ENCODE measurements at regions not wholly inside any gene's neighbourhood (a gene's known extent, or its start where the extent isn't known, plus 50 kb on each side); places are given as distances from the start of the nearest gene placed in this dataset.

GRCh38 chr3:159634483-159634882 is 354.2 kb upstream of the IL12A start:
- no peak overlapping the region for H3K4me3 ChIP-seq (ENCODE audit: low read depth, low read length)
- TF ChIP-seq CTCF (IDR thresholded peaks at IDR 0.05; ENCODE audit: insufficient read depth, low read depth, low read length): no peak
- no peak for DNase-seq (ENCODE audit: low read depth)

- no peak for TF ChIP-seq CTCF (IDR thresholded peaks at IDR 0.05; ENCODE audit: insufficient read depth, low read depth, low read length)
- no peak overlapping the region for H3K4me3 ChIP-seq (ENCODE audit: low read depth, low read length)
- peak; percentile 48 for DNase-seq (ENCODE audit: low read depth)
Measured at GRCh38 chr3:159635047-159635641, 353.5 kb upstream of the IL12A start.

- no peak overlapping the region for H3K4me3 ChIP-seq (ENCODE audit: low read depth, low read length)
- DNase-seq (ENCODE audit: low read depth): peak; percentile 24
- no peak for TF ChIP-seq CTCF (IDR thresholded peaks at IDR 0.05; ENCODE audit: insufficient read depth, low read depth, low read length)
Measured at GRCh38 chr3:159637883-159638542, 350.6 kb upstream of the IL12A start.

- no peak for TF ChIP-seq CTCF (IDR thresholded peaks at IDR 0.05; ENCODE audit: insufficient read depth, low read depth, low read length)
- no peak overlapping the region for H3K4me3 ChIP-seq (ENCODE audit: low read depth, low read length)
- DNase-seq (ENCODE audit: low read depth): peak; percentile 21
Measured at GRCh38 chr3:159640225-159640624, 348.4 kb upstream of the IL12A start.

GRCh38 chr3:159643406-159643805 is 345.2 kb upstream of the IL12A start:
- TF ChIP-seq CTCF (IDR thresholded peaks at IDR 0.05; ENCODE audit: insufficient read depth, low read depth, low read length): no peak
- DNase-seq (ENCODE audit: low read depth): no peak
- H3K4me3 ChIP-seq (ENCODE audit: low read depth, low read length): no peak overlapping the region

GRCh38 chr3:159645874-159646273 is 342.8 kb upstream of the IL12A start:
- no peak for DNase-seq (ENCODE audit: low read depth)
- H3K4me3 ChIP-seq (ENCODE audit: low read depth, low read length): no peak overlapping the region
- TF ChIP-seq CTCF (IDR thresholded peaks at IDR 0.05; ENCODE audit: insufficient read depth, low read depth, low read length): no peak

GRCh38 chr3:159649951-159650350 is 338.7 kb upstream of the IL12A start:
- no peak overlapping the region for H3K4me3 ChIP-seq (ENCODE audit: low read depth, low read length)
- DNase-seq (ENCODE audit: low read depth): no peak
- no peak for TF ChIP-seq CTCF (IDR thresholded peaks at IDR 0.05; ENCODE audit: insufficient read depth, low read depth, low read length)
